CD4-positive, alpha-beta T cell treated with Interleukin-15 for 1 hour (primary cell): ENCODE measurements at regions not wholly inside any gene's neighbourhood (a gene's known extent, or its start where the extent isn't known, plus 50 kb on each side); places are given as distances from the start of the nearest gene placed in this dataset.
"Not testable (repeated sequence)": the region's sequence is repeated elsewhere in the genome, so short reads cannot be mapped to it uniquely, and the experiment has no call there.

Source experiments
- DNase-seq: peaks from one replicate; pipeline ENCODE4 v3.0.0-alpha.2; 2020

DNA sequence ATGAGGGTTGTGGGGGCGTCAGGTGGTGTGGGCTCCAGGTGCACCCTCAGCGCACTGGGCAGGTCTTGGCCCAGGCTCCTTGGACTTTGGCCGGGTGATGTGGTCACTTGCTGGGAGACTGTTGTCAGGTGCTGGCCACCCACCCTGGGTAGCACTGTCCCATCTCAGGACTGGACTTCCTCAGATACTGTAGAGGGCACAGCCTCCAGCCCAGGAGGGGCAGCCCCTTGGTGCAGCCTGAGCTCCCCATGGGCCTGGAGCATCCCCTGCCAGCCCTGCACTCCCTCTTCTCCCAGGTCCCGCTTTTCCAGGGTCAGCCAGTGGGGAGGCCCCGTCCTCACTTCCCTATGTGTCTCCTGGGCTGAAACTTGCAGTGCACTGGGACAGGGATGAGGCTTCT is 592.3 kb downstream of the CWH43 start:
- not testable (repeated sequence) for DNase-seq

GRCh38 chr4:49578899-49579298 is 592.8 kb downstream of the CWH43 start:
- DNase-seq = not testable (repeated sequence)

DNA sequence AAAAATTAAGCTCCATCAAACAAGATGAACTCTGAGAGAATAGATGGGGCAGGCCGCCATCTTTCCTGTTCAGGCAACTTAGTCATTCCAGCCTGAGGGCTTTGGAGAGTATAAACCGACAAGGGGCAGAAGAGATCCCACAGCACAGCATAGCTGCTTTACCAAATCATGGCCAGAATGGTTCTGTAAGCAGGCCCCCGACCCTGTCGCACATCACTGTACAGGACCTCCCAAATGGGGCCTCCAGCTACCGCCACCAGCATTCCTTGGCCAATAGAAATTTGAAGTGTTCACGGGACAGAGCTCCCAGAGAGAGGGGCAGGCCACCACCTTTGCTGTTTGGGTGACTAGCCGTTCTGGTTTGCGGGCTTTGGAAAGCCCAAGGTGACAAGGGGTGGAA is 594.1 kb downstream of the CWH43 start:
- DNase-seq = not testable (repeated sequence)

- not testable (repeated sequence) for DNase-seq
Observed at GRCh38 chr4:49588401-49588800, 602.3 kb downstream of the CWH43 start.

DNA sequence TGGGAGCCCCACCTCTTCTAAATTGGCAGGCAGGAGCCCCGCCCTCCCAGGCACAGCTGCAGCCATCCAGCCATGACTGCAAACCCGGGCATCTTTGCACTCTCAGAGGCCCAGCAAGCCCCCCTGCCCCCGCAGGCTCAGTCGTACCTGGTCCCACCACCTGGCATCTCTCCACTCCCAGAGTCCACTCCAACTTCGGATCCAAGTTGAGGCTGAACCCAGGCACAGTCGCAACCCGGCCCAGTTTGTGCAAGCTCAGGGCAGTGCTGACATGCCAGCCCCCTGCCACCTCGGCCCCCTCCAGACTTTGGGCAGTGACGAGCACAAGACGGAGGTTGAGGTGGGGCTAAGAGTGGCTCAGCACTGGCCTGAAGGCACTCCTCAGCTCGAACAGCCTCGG is 632.4 kb downstream of the CWH43 start:
- DNase-seq = not testable (repeated sequence)

DNA sequence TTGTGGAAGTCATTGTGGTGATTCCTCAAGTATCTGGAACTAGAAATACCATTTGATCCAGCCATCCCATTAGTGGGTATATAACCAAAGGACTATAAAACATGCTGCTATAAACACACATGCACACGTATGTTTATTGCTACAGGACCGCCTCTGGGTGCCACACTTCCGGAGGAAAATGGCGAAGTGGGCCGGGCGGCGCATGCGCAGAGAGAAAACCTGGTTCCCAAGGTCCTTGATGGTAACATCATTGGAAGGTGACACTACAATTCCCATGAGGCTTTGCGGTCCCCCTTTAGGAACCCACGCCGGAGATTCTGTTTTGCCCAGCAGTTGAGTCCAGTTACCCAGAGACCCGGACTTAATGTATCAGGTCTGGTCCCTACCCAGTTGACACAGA is 640.4 kb downstream of the CWH43 start:
- not testable (repeated sequence) for DNase-seq
